SK-N-SH treated with all-trans-retinoic acid at 6 μM for 48 hours (cell line): ENCODE measurements at regions not wholly inside any gene's neighbourhood (a gene's known extent, or its start where the extent isn't known, plus 50 kb on each side); places are given as distances from the start of the nearest gene placed in this dataset.

ENCODE experiments used
- ATAC-seq: fragments of 200-7000 bp; cut with Tn5 transposase; 3 replicates; pipeline ENCODE4 v1.9.1; 2020; ENCODE audit warnings: mild to moderate bottlenecking, moderate library complexity
- ARNTL ChIP-seq: fragments of 450-650 bp; formaldehyde crosslinking; IDR thresholded peaks from 2 replicates; pipeline ENCODE4 v1.5.0; 2020; ENCODE audit warnings: low read depth, mild to moderate bottlenecking, moderate library complexity, borderline replicate concordance
- BACH2 ChIP-seq: fragments of 250-450 bp; sonication (Bioruptor Pico); IDR thresholded peaks from 2 replicates; pipeline ENCODE4 v1.9.0; 2021; ENCODE audit warnings: mild to moderate bottlenecking, borderline replicate concordance
- CREB5 ChIP-seq: fragments of 250-450 bp; sonication (Bioruptor Pico); IDR thresholded peaks from 2 replicates; pipeline ENCODE4 v1.5.1; 2020; ENCODE audit warnings: low read depth, mild to moderate bottlenecking, moderate library complexity
- ESRRG ChIP-seq: fragments of 250-450 bp; sonication (Bioruptor Pico); IDR thresholded peaks from 2 replicates; pipeline ENCODE4 v1.6.1; 2021; ENCODE audit warnings: mild to moderate bottlenecking
- GLIS3 ChIP-seq: fragments of 250-450 bp; sonication (Bioruptor Pico); IDR thresholded peaks from 2 replicates; pipeline ENCODE4 v1.5.0; 2020; ENCODE audit warnings: mild to moderate bottlenecking, moderate library complexity
- ISL1 ChIP-seq: fragments of 250-450 bp; sonication (Bioruptor Pico); IDR thresholded peaks from 2 replicates; pipeline ENCODE4 v2.1.2; 2022; ENCODE audit warnings: mild to moderate bottlenecking, moderate library complexity
- PATZ1 ChIP-seq: fragments of 250-450 bp; sonication (Bioruptor Pico); IDR thresholded peaks from 2 replicates; pipeline ENCODE4 v1.8.0; 2020; ENCODE audit warnings: mild to moderate bottlenecking, moderate library complexity, borderline replicate concordance
- PPARA ChIP-seq: fragments of 250-450 bp; sonication (Bioruptor Pico); IDR thresholded peaks from 2 replicates; pipeline ENCODE4 v1.5.0; 2020; ENCODE audit warnings: mild to moderate bottlenecking, borderline replicate concordance
- RARB ChIP-seq: fragments of 250-450 bp; sonication (Bioruptor Pico); IDR thresholded peaks from 2 replicates; pipeline ENCODE4 v1.8.0; 2021; ENCODE audit warnings: mild to moderate bottlenecking, moderate library complexity
- SNAI2 ChIP-seq: fragments of 250-450 bp; sonication (Bioruptor Pico); IDR thresholded peaks from 2 replicates; pipeline ENCODE4 v1.5.0; 2020; ENCODE audit warnings: mild to moderate bottlenecking, moderate library complexity
- TCF4 ChIP-seq: fragments of 250-450 bp; sonication (Bioruptor Pico); IDR thresholded peaks from 2 replicates; pipeline ENCODE4 v1.8.0; 2021; ENCODE audit warnings: mild to moderate bottlenecking, moderate library complexity, borderline replicate concordance
- TOX ChIP-seq: fragments of 250-450 bp; sonication (Bioruptor Pico); IDR thresholded peaks from 2 replicates; pipeline ENCODE4 v1.8.0; 2021; ENCODE audit warnings: mild to moderate bottlenecking, moderate library complexity, borderline replicate concordance
- ZC3H10 ChIP-seq: fragments of 250-450 bp; sonication (Bioruptor Pico); IDR thresholded peaks from 2 replicates; pipeline ENCODE4 v1.5.1; 2021; ENCODE audit warnings: mild to moderate bottlenecking, moderate library complexity
- ZFP3 ChIP-seq: fragments of 250-450 bp; sonication (Bioruptor Pico); IDR thresholded peaks from 2 replicates; pipeline ENCODE4 v1.5.0; 2020; ENCODE audit warnings: mild to moderate bottlenecking, moderate library complexity
- ZFP30 ChIP-seq: fragments of 450-650 bp; formaldehyde crosslinking; IDR thresholded peaks from 2 replicates; pipeline ENCODE4 v1.5.0; 2022; ENCODE audit warnings: mild to moderate bottlenecking, moderate library complexity
- ZNF565 ChIP-seq: fragments of 450-650 bp; formaldehyde crosslinking; conservative IDR thresholded peaks from 2 replicates; pipeline ENCODE4 v1.5.0; 2020; ENCODE audit warnings: low read depth, mild to moderate bottlenecking, moderate library complexity
- ZNF70 ChIP-seq: fragments of 450-650 bp; formaldehyde crosslinking; IDR thresholded peaks from 2 replicates; pipeline ENCODE4 v1.5.0; 2020; ENCODE audit warnings: mild to moderate bottlenecking, moderate library complexity
- TF ChIP-seq, protein P1 (sequence below): fragments of 250-450 bp; sonication (Bioruptor Pico); IDR thresholded peaks from 2 replicates; pipeline ENCODE4 v1.8.0; 2021; ENCODE audit warnings: low read depth, mild to moderate bottlenecking, moderate library complexity, borderline replicate concordance
- TF ChIP-seq, protein P2 (sequence below): fragments of 250-450 bp; sonication (Bioruptor Pico); IDR thresholded peaks from 2 replicates; pipeline ENCODE4 v1.5.1; 2021; ENCODE audit warnings: mild to moderate bottlenecking, moderate library complexity

DNA sequence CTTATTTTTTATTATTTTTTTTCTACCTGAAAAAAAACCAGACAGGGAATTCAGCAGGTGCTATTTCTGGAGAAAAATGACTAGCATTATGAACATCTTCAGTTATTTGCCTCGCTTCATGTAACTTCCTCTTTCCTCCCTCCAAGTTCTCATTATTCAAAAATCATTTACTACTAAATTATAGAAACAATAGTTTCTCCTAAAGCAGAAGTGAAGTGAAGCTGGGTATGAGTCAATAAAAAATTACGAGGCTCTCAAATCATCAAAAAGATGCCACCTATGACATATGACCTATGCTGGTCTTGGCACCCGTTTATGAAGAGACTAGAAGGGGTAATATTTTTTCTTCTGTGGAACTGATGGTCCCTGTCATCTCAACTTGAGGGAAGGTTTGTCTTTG is 145.0 kb upstream of the AADAT start:
- no peak for TF ChIP-seq ARNTL (CRISPR knock-in tag)
- no peak for ATAC-seq

GRCh38 chr4:170231377-170231776 is 141.6 kb upstream of the AADAT start:
- ATAC-seq: no peak
- TF ChIP-seq ZNF70 (CRISPR knock-in tag) (no peak), ZFP3 (CRISPR knock-in tag) (no peak), ZNF565 (CRISPR knock-in tag) (no peak), CREB5 (CRISPR knock-in tag) (no peak), GLIS3 (CRISPR knock-in tag) (no peak), RARB (CRISPR knock-in tag) (no peak), PPARA (no peak), SNAI2 (CRISPR knock-in tag) (no peak), ZC3H10 (CRISPR knock-in tag) (no peak), ISL1 (no peak), ARNTL (CRISPR knock-in tag) (no peak), TCF4 (CRISPR knock-in tag) (no peak), ZFP30 (CRISPR knock-in tag) (no peak), TOX (CRISPR knock-in tag) (no peak)
- TF ChIP-seq, protein P1, sequence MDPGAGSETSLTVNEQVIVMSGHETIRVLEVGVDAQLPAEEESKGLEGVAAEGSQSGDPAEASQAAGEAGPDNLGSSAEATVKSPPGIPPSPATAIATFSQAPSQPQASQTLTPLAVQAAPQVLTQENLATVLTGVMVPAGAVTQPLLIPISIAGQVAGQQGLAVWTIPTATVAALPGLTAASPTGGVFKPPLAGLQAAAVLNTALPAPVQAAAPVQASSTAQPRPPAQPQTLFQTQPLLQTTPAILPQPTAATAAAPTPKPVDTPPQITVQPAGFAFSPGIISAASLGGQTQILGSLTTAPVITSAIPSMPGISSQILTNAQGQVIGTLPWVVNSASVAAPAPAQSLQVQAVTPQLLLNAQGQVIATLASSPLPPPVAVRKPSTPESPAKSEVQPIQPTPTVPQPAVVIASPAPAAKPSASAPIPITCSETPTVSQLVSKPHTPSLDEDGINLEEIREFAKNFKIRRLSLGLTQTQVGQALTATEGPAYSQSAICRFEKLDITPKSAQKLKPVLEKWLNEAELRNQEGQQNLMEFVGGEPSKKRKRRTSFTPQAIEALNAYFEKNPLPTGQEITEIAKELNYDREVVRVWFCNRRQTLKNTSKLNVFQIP (CRISPR knock-in tag): no peak
- TF ChIP-seq, all 23 proteins: peak for 0

GRCh38 chr4:170230242-170230641 is 140.5 kb upstream of the AADAT start:
- ATAC-seq: no peak

More at GRCh38 chr4:170230242-170230641, 140.5 kb upstream of the AADAT start:
- TF ChIP-seq, protein P1 (CRISPR knock-in tag): no peak
- no peak for TF ChIP-seq BACH2 (CRISPR knock-in tag)
- no peak for TF ChIP-seq ISL1
- no peak for TF ChIP-seq TCF4 (CRISPR knock-in tag)
- TF ChIP-seq, protein P2, sequence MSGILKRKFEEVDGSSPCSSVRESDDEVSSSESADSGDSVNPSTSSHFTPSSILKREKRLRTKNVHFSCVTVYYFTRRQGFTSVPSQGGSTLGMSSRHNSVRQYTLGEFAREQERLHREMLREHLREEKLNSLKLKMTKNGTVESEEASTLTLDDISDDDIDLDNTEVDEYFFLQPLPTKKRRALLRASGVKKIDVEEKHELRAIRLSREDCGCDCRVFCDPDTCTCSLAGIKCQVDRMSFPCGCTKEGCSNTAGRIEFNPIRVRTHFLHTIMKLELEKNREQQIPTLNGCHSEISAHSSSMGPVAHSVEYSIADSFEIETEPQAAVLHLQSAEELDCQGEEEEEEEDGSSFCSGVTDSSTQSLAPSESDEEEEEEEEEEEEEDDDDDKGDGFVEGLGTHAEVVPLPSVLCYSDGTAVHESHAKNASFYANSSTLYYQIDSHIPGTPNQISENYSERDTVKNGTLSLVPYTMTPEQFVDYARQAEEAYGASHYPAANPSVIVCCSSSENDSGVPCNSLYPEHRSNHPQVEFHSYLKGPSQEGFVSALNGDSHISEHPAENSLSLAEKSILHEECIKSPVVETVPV (CRISPR knock-in tag): no peak
- no peak for TF ChIP-seq PATZ1 (CRISPR knock-in tag)
- no peak for TF ChIP-seq GLIS3 (CRISPR knock-in tag)
- TF ChIP-seq ZNF70 (CRISPR knock-in tag): no peak
- no peak for TF ChIP-seq ESRRG
- TF ChIP-seq ZNF565 (CRISPR knock-in tag): no peak
